ENCODE measurements at regions not wholly inside any gene's neighbourhood (a gene's known extent, or its start where the extent isn't known, plus 50 kb on each side); places are given as distances from the start of the nearest gene placed in this dataset.

DNA sequence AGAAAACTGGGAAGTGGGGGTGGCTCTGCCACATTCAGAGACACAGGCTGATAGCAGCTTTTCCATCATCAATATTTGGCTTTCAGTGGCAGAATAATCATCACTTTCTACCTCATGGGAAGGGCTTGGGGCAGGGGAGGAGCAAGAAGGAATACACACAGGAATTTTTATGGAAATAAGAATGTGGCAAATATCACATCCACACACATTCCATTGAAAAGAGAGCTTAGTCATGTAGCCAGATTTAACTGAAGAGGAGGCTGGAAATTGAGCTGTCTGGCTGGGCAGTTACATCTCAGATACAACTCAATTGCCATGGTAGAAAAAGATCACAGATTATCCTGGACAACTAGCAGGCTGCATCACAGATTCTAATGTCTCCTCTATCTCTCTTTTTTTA is 1474.0 kb upstream of the ACVR2A start:
- TF ChIP-seq, protein P1, sequence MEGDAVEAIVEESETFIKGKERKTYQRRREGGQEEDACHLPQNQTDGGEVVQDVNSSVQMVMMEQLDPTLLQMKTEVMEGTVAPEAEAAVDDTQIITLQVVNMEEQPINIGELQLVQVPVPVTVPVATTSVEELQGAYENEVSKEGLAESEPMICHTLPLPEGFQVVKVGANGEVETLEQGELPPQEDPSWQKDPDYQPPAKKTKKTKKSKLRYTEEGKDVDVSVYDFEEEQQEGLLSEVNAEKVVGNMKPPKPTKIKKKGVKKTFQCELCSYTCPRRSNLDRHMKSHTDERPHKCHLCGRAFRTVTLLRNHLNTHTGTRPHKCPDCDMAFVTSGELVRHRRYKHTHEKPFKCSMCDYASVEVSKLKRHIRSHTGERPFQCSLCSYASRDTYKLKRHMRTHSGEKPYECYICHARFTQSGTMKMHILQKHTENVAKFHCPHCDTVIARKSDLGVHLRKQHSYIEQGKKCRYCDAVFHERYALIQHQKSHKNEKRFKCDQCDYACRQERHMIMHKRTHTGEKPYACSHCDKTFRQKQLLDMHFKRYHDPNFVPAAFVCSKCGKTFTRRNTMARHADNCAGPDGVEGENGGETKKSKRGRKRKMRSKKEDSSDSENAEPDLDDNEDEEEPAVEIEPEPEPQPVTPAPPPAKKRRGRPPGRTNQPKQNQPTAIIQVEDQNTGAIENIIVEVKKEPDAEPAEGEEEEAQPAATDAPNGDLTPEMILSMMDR (IDR thresholded peaks at IDR 0.05), result no peak
- TF ChIP-seq POLR2A (IDR thresholded peaks at IDR 0.05), result no peak

All from testis (tissue), 2 donors.